Thoracic aorta (tissue), 2 donors: ENCODE measurements at regions not wholly inside any gene's neighbourhood (a gene's known extent, or its start where the extent isn't known, plus 50 kb on each side); places are given as distances from the start of the nearest gene placed in this dataset.

ENCODE experiments used
- ATAC-seq: fragments of 150-250 bp; one replicate; pipeline ENCODE4 v1.8.0; 2017; ENCODE audit warnings: low read depth; ENCODE audit not compliant: insufficient number of reproducible peaks, low FRiP score
- DNase-seq: peaks from one replicate; pipeline ENCODE4 v3.0.0-alpha.2; 2020; ENCODE audit warnings: low spot score
- H3K27ac ChIP-seq, 2 donors: fragments of 200-600 bp; sonication (generic); 1 replicate in 1 of 2; 2 replicates in 1 of 2; pipeline ENCODE4 v1.5.1; 2016; ENCODE audit warnings: mild to moderate bottlenecking in 2 of 2, moderate library complexity in 2 of 2
- H3K27me3 ChIP-seq: fragments of 200-600 bp; sonication (generic); replicated peaks from 2 replicates; pipeline ENCODE4 v1.6.0; 2016; ENCODE audit warnings: mild to moderate bottlenecking; ENCODE audit not compliant: insufficient read depth
- H3K36me3 ChIP-seq: fragments of 200-600 bp; sonication (generic); one replicate; pipeline ENCODE4 v1.5.1; 2016
- H3K4me1 ChIP-seq, 2 donors: fragments of 200-600 bp; sonication (generic); 1 replicate in 1 of 2; 2 replicates in 1 of 2; pipeline versions ENCODE4 v1.5.1 to v1.6.0; 2016; ENCODE audit warnings: low read depth in 2 of 2, mild to moderate bottlenecking in 1 of 2; ENCODE audit not compliant: control insufficient read depth in 1 of 2
- H3K4me3 ChIP-seq: fragments of 200-600 bp; sonication (generic); 2 replicates; pipeline ENCODE4 v1.5.1; 2016; ENCODE audit warnings: mild to moderate bottlenecking
- H3K9me3 ChIP-seq: fragments of 200-600 bp; sonication (generic); 2 replicates; pipeline ENCODE4 v1.5.1; 2016
- CTCF ChIP-seq: fragments of 200-600 bp; sonication (generic); IDR thresholded peaks from one replicate; pipeline ENCODE4 v1.5.1; 2019; ENCODE audit warnings: antibody characterized with exemption

GRCh38 chr1:59022199-59022598, 238.4 kb upstream of the JUN start:
- Histone ChIP-seq H3K4me1 (peaks cover 5 to 25% of the 10 kb centered on the region in 2 donors), H3K27me3 (no peaks in the 10 kb centered on the region), H3K36me3 (no peaks in the 10 kb centered on the region), H3K4me3 (no peak overlapping the region), H3K27ac (no peak overlapping the region), H3K9me3 (no peaks in the 10 kb centered on the region)
- TF ChIP-seq CTCF: no peak
- no peak for ATAC-seq
- no peak for DNase-seq

GRCh38 chr1:59022799-59023198, 239.0 kb upstream of the JUN start:
- Histone ChIP-seq H3K9me3 (no peaks in the 10 kb centered on the region), H3K36me3 (no peaks in the 10 kb centered on the region), H3K27me3 (no peaks in the 10 kb centered on the region), H3K27ac (no peak overlapping the region), H3K4me3 (no peak overlapping the region), H3K4me1 (peaks cover 5 to 25% of the 10 kb centered on the region in 2 donors)
- no peak for ATAC-seq
- TF ChIP-seq CTCF: no peak
- DNase-seq: no peak

- no peak overlapping the region for H3K27ac ChIP-seq
- H3K4me1 ChIP-seq: peaks cover 5 to 15% of the 10 kb centered on the region in 2 donors
- no peaks in the 10 kb centered on the region for H3K36me3 ChIP-seq
- H3K27me3 ChIP-seq: no peaks in the 10 kb centered on the region
- no peak overlapping the region for H3K4me3 ChIP-seq
- no peak for TF ChIP-seq CTCF
- no peak for DNase-seq
- H3K9me3 ChIP-seq: no peaks in the 10 kb centered on the region
- ATAC-seq: no peak
Measured at GRCh38 chr1:59025201-59025600, 241.4 kb upstream of the JUN start.

- Histone ChIP-seq H3K27me3 (no peaks in the 10 kb centered on the region), H3K27ac (no peak overlapping the region), H3K4me1 (peaks cover 0 to 8% of the 10 kb centered on the region in 2 donors), H3K9me3 (no peaks in the 10 kb centered on the region), H3K36me3 (no peaks in the 10 kb centered on the region), H3K4me3 (no peak overlapping the region)
- ATAC-seq (no peak), DNase-seq (no peak)
- TF ChIP-seq CTCF: no peak
Measured at GRCh38 chr1:59025898-59026426, 242.1 kb upstream of the JUN start.

- no peaks in the 10 kb centered on the region for H3K9me3 ChIP-seq
- DNase-seq (no peak), ATAC-seq (no peak)
- no peaks in the 10 kb centered on the region for H3K27me3 ChIP-seq
- no peak overlapping the region for H3K27ac ChIP-seq
- H3K4me1 ChIP-seq: peaks cover 0 to 8% of the 10 kb centered on the region in 2 donors
- no peaks in the 10 kb centered on the region for H3K36me3 ChIP-seq
- no peak for TF ChIP-seq CTCF
- no peak overlapping the region for H3K4me3 ChIP-seq
Measured at GRCh38 chr1:59026472-59026948, 242.7 kb upstream of the JUN start.
